Progenitor cell of endocrine pancreas (in vitro differentiated cells): ENCODE measurements at regions not wholly inside any gene's neighbourhood (a gene's known extent, or its start where the extent isn't known, plus 50 kb on each side); places are given as distances from the start of the nearest gene placed in this dataset.

Experiments used
- DNase-seq: peaks from one replicate; pipeline ENCODE4 v3.0.0; 2021; ENCODE audit warnings: low spot score; ENCODE audit not compliant: unreplicated experiment
- H3K27ac Mint-ChIP-seq: 2 replicates; pipeline ENCODE4 v1.8.0; 2021; ENCODE audit warnings: mild to moderate bottlenecking, moderate library complexity, mixed read lengths
- H3K27me3 Mint-ChIP-seq: 2 replicates; pipeline ENCODE4 v1.8.0; 2021; ENCODE audit warnings: mixed read lengths
- H3K36me3 Mint-ChIP-seq: 2 replicates; pipeline ENCODE4 v1.8.0; 2022; ENCODE audit warnings: mixed read lengths; ENCODE audit not compliant: insufficient read depth
- H3K4me1 Mint-ChIP-seq: 2 replicates; pipeline ENCODE4 v1.8.0; 2021; ENCODE audit warnings: low read depth, mixed read lengths
- H3K4me3 Mint-ChIP-seq: 2 replicates; pipeline ENCODE4 v1.8.0; 2021; ENCODE audit warnings: low read depth, mild to moderate bottlenecking, moderate library complexity, mixed read lengths
- H3K9me3 Mint-ChIP-seq: 2 replicates; pipeline ENCODE4 v1.8.0; 2021; ENCODE audit warnings: low read depth, mixed read lengths
- CTCF ChIP-seq: fragments of 200-600 bp; sonication (generic); IDR thresholded peaks from one replicate; pipeline ENCODE4 v1.5.0; 2021; ENCODE audit warnings: antibody characterized with exemption, mild to moderate bottlenecking; ENCODE audit not compliant: unreplicated experiment

GRCh38 chr11:127875131-127875530 is 712.2 kb downstream of the ETS1 start:
- Mint-ChIP-seq H3K4me3 (no peak overlapping the region), H3K27ac (no peak overlapping the region), H3K27me3 (peaks cover 4% of the 10 kb centered on the region), H3K36me3 (no peaks in the 10 kb centered on the region), H3K9me3 (no peaks in the 10 kb centered on the region), H3K4me1 (peaks cover 5% of the 10 kb centered on the region)
- DNase-seq, result no peak
- no peak for TF ChIP-seq CTCF

- H3K4me1 Mint-ChIP-seq, result peaks cover 5% of the 10 kb centered on the region
- DNase-seq, result no peak
- no peaks in the 10 kb centered on the region for H3K27me3 Mint-ChIP-seq
- no peaks in the 10 kb centered on the region for H3K9me3 Mint-ChIP-seq
- TF ChIP-seq CTCF, result no peak
- no peak overlapping the region for H3K4me3 Mint-ChIP-seq
- H3K27ac Mint-ChIP-seq, result no peak overlapping the region
- no peaks in the 10 kb centered on the region for H3K36me3 Mint-ChIP-seq
Measured at GRCh38 chr11:127873478-127873877, 713.9 kb downstream of the ETS1 start.

- Mint-ChIP-seq H3K36me3 (no peaks in the 10 kb centered on the region), H3K27me3 (peaks cover 3% of the 10 kb centered on the region), H3K27ac (no peak overlapping the region), H3K9me3 (no peaks in the 10 kb centered on the region), H3K4me1 (no peaks in the 10 kb centered on the region), H3K4me3 (no peak overlapping the region)
- DNase-seq, result no peak
- TF ChIP-seq CTCF, result no peak
Measured at GRCh38 chr11:127866109-127866508, 721.2 kb downstream of the ETS1 start.

GRCh38 chr11:127864861-127865260 is 722.5 kb downstream of the ETS1 start:
- H3K9me3 Mint-ChIP-seq, result peaks cover 3% of the 10 kb centered on the region
- H3K36me3 Mint-ChIP-seq, result no peaks in the 10 kb centered on the region
- DNase-seq, result no peak
- no peak overlapping the region for H3K4me3 Mint-ChIP-seq
- peaks cover 3% of the 10 kb centered on the region for H3K27me3 Mint-ChIP-seq
- peaks cover 6% of the 10 kb centered on the region for H3K4me1 Mint-ChIP-seq
- TF ChIP-seq CTCF, result no peak
- no peak overlapping the region for H3K27ac Mint-ChIP-seq

GRCh38 chr11:127862406-127862805 is 725.0 kb downstream of the ETS1 start:
- Mint-ChIP-seq H3K27ac (no peak overlapping the region), H3K27me3 (peaks cover 3% of the 10 kb centered on the region), H3K4me1 (peaks cover 6% of the 10 kb centered on the region), H3K4me3 (no peak overlapping the region), H3K9me3 (peaks cover 3% of the 10 kb centered on the region), H3K36me3 (no peaks in the 10 kb centered on the region)
- TF ChIP-seq CTCF, result no peak
- DNase-seq, result no peak
